Erythroblast (primary cell): ENCODE measurements at regions not wholly inside any gene's neighbourhood (a gene's known extent, or its start where the extent isn't known, plus 50 kb on each side); places are given as distances from the start of the nearest gene placed in this dataset.

Source experiments
- GATA1 ChIP-seq: IDR thresholded peaks from 2 replicates; pipeline ENCODE4 v1.6.1; 2011; ENCODE audit warnings: low read depth, mild to moderate bottlenecking, control low read depth, low read length, moderate library complexity
- POLR2A ChIP-seq: IDR thresholded peaks from 2 replicates; pipeline ENCODE4 v1.6.1; 2011; ENCODE audit warnings: mild to moderate bottlenecking, low read length

GRCh38 chr12:76183459-76184186 is 99.1 kb upstream of the NAP1L1 start:
- TF ChIP-seq POLR2A (no peak), GATA1 (no peak)
